ACC112 (cell line): ENCODE measurements at regions not wholly inside any gene's neighbourhood (a gene's known extent, or its start where the extent isn't known, plus 50 kb on each side); places are given as distances from the start of the nearest gene placed in this dataset.

Experiments
- H2AFZ ChIP-seq: fragments of 200-600 bp; sonication (generic); one replicate; pipeline ENCODE4 v1.6.0; 2017; ENCODE audit warnings: antibody characterized with exemption, low read length; ENCODE audit not compliant: unreplicated experiment
- H3K27ac ChIP-seq: fragments of 200-600 bp; sonication (generic); 2 replicates; pipeline ENCODE4 v1.5.1; 2014; ENCODE audit warnings: low read depth, mild to moderate bottlenecking, antibody characterized with exemption, low read length, moderate library complexity
- H3K27me3 ChIP-seq: fragments of 200-600 bp; sonication (generic); 2 replicates; pipeline ENCODE4 v1.6.1; 2014; ENCODE audit warnings: mild to moderate bottlenecking, antibody characterized with exemption, low read length, moderate library complexity, mixed read lengths; ENCODE audit not compliant: insufficient read depth
- H3K36me3 ChIP-seq: fragments of 200-600 bp; sonication (generic); 2 replicates; pipeline ENCODE4 v1.6.1; 2016; ENCODE audit warnings: mild to moderate bottlenecking, antibody characterized with exemption, low read length, moderate library complexity, mixed read lengths; ENCODE audit not compliant: insufficient read depth
- H3K4me1 ChIP-seq: fragments of 200-600 bp; sonication (generic); one replicate; pipeline ENCODE4 v1.6.1; 2016; ENCODE audit warnings: low read length, mixed read lengths; ENCODE audit not compliant: insufficient read depth, unreplicated experiment, control insufficient read depth
- H3K4me3 ChIP-seq: fragments of 200-600 bp; sonication (generic); 2 replicates; pipeline ENCODE4 v1.5.1; 2014; ENCODE audit warnings: mild to moderate bottlenecking, low read depth, low read length
- H3K79me2 ChIP-seq: fragments of 200-600 bp; sonication (generic); one replicate; pipeline ENCODE4 v1.6.0; 2016; ENCODE audit warnings: low read length; ENCODE audit not compliant: control insufficient read depth, unreplicated experiment, insufficient read depth

GRCh38 chr13:68984688-68985319 lies 1122.8 kb upstream of the ATXN8OS start:
- Histone ChIP-seq H3K27me3 (no peaks in the 10 kb centered on the region), H2AFZ (no peak overlapping the region), H3K36me3 (no peaks in the 10 kb centered on the region), H3K4me3 (no peak overlapping the region), H3K4me1 (no peaks in the 10 kb centered on the region), H3K27ac (no peak overlapping the region), H3K79me2 (no peaks in the 10 kb centered on the region)

- Histone ChIP-seq H3K4me3 (no peak overlapping the region), H3K36me3 (no peaks in the 10 kb centered on the region), H2AFZ (no peak overlapping the region), H3K4me1 (no peaks in the 10 kb centered on the region), H3K79me2 (no peaks in the 10 kb centered on the region), H3K27ac (no peak overlapping the region), H3K27me3 (no peaks in the 10 kb centered on the region)
Observed at GRCh38 chr13:68982961-68983619, 1124.5 kb upstream of the ATXN8OS start.

GRCh38 chr13:68976287-68976686 lies 1131.3 kb upstream of the ATXN8OS start:
- no peaks in the 10 kb centered on the region for H3K27me3 ChIP-seq
- no peak overlapping the region for H3K27ac ChIP-seq
- no peaks in the 10 kb centered on the region for H3K79me2 ChIP-seq
- no peak overlapping the region for H3K4me3 ChIP-seq
- H3K36me3 ChIP-seq: no peaks in the 10 kb centered on the region
- no peaks in the 10 kb centered on the region for H3K4me1 ChIP-seq
- H2AFZ ChIP-seq: no peak overlapping the region

- Histone ChIP-seq H3K4me1 (no peaks in the 10 kb centered on the region), H3K4me3 (no peak overlapping the region), H3K36me3 (no peaks in the 10 kb centered on the region), H3K27me3 (no peaks in the 10 kb centered on the region), H3K27ac (no peak overlapping the region), H2AFZ (no peak overlapping the region), H3K79me2 (no peaks in the 10 kb centered on the region)
Observed at GRCh38 chr13:68970532-68970931, 1137.1 kb upstream of the ATXN8OS start.

GRCh38 chr13:68948586-68948985 lies 1159.0 kb upstream of the ATXN8OS start:
- Histone ChIP-seq H3K4me3 (no peak overlapping the region), H3K27ac (no peak overlapping the region), H3K36me3 (no peaks in the 10 kb centered on the region), H2AFZ (no peak overlapping the region), H3K79me2 (no peaks in the 10 kb centered on the region), H3K27me3 (no peaks in the 10 kb centered on the region), H3K4me1 (no peaks in the 10 kb centered on the region)

- no peaks in the 10 kb centered on the region for H3K79me2 ChIP-seq
- no peaks in the 10 kb centered on the region for H3K36me3 ChIP-seq
- no peaks in the 10 kb centered on the region for H3K27me3 ChIP-seq
- H3K4me1 ChIP-seq: no peaks in the 10 kb centered on the region
- no peak overlapping the region for H3K27ac ChIP-seq
- H2AFZ ChIP-seq: no peak overlapping the region
- no peak overlapping the region for H3K4me3 ChIP-seq
Observed at GRCh38 chr13:68944272-68944671, 1163.4 kb upstream of the ATXN8OS start.

- no peaks in the 10 kb centered on the region for H3K36me3 ChIP-seq
- no peaks in the 10 kb centered on the region for H3K4me1 ChIP-seq
- H2AFZ ChIP-seq: no peak overlapping the region
- H3K27me3 ChIP-seq: no peaks in the 10 kb centered on the region
- no peak overlapping the region for H3K4me3 ChIP-seq
- H3K27ac ChIP-seq: no peak overlapping the region
- no peaks in the 10 kb centered on the region for H3K79me2 ChIP-seq
Observed at GRCh38 chr13:68940049-68940448, 1167.6 kb upstream of the ATXN8OS start.

GRCh38 chr13:68938639-68939038 lies 1169.0 kb upstream of the ATXN8OS start:
- Histone ChIP-seq H2AFZ (no peak overlapping the region), H3K36me3 (no peaks in the 10 kb centered on the region)

GRCh38 chr13:68929075-68929745 lies 1178.4 kb upstream of the ATXN8OS start:
- Histone ChIP-seq H3K79me2 (no peaks in the 10 kb centered on the region), H3K27me3 (no peaks in the 10 kb centered on the region), H2AFZ (no peak overlapping the region), H3K4me1 (no peaks in the 10 kb centered on the region), H3K27ac (no peak overlapping the region), H3K36me3 (no peaks in the 10 kb centered on the region), H3K4me3 (no peak overlapping the region)

More at GRCh38 chr13:68938639-68939038, 1169.0 kb upstream of the ATXN8OS start:
- H3K4me3 ChIP-seq: no peak overlapping the region
- no peaks in the 10 kb centered on the region for H3K79me2 ChIP-seq
- H3K27ac ChIP-seq: no peak overlapping the region
- no peaks in the 10 kb centered on the region for H3K4me1 ChIP-seq
- no peaks in the 10 kb centered on the region for H3K27me3 ChIP-seq

GRCh38 chr13:68927387-68928026 lies 1180.1 kb upstream of the ATXN8OS start:
- Histone ChIP-seq H3K27ac (no peak overlapping the region), H3K27me3 (no peaks in the 10 kb centered on the region), H2AFZ (no peak overlapping the region), H3K79me2 (no peaks in the 10 kb centered on the region), H3K4me1 (no peaks in the 10 kb centered on the region), H3K4me3 (no peak overlapping the region), H3K36me3 (no peaks in the 10 kb centered on the region)
